T-cell (primary cell): ENCODE measurements at regions not wholly inside any gene's neighbourhood (a gene's known extent, or its start where the extent isn't known, plus 50 kb on each side); places are given as distances from the start of the nearest gene placed in this dataset.
"Not testable (repeated sequence)": the region's sequence is repeated elsewhere in the genome, so short reads cannot be mapped to it uniquely, and the experiment has no call there.

Experiments
- ATAC-seq, 4 experiments: fragments of 200-7000 bp in 3 of 4; fragments of 150-1000 bp in 1 of 4; cut with Tn5 transposase; replicated peaks in 1 of 4; 1 replicate in 3 of 4; 2 replicates in 1 of 4; pipeline ENCODE4 v1.10.0; 2021; ENCODE audit warnings: moderate library complexity in 3 of 4, mild to moderate bottlenecking in 2 of 4, moderate number of reproducible peaks in 1 of 4
- CTCF ChIA-PET, 2 donors: fragments of 300-600 bp; sonication (Branson Sonifier 250); formaldehyde crosslinking; loops; one replicate each; lab custom pipeline; 2022; ENCODE audit warnings: antibody characterized with exemption in 2 of 2; lab: Charles Lee
- POLR2A ChIA-PET, 2 donors: fragments of 300-600 bp; sonication (Branson Sonifier 250); formaldehyde crosslinking; loops; one replicate each; lab custom pipeline; 2022; ENCODE audit warnings: antibody characterized with exemption in 2 of 2; lab: Charles Lee
- DNase-seq, 35 experiments: peaks; one replicate each; pipeline versions ENCODE4 v3.0.0 to v3.0.0-alpha.2; 2013 to 2023
- H3K27ac ChIP-seq: one replicate; pipeline ENCODE4 v1.5.1; 2013; ENCODE audit warnings: low read length
- H3K27me3 ChIP-seq, 2 experiments: replicated peaks in 1 of 2; 1 replicate in 1 of 2; 2 replicates in 1 of 2; pipeline versions ENCODE4 v1.6.1 to v1.7.0; 2013; ENCODE audit warnings: low read length in 1 of 2, mixed read lengths in 1 of 2; ENCODE audit not compliant: control insufficient read depth in 2 of 2, insufficient read depth in 2 of 2; ENCODE audit errors: extremely low read depth in 1 of 2
- H3K36me3 ChIP-seq, 2 donors: 1 replicate in 1 of 2; 2 replicates in 1 of 2; pipeline versions ENCODE4 v1.6.1 to v1.7.0; 2013; ENCODE audit warnings: low read length in 1 of 2; ENCODE audit not compliant: control insufficient read depth in 2 of 2, insufficient read depth in 1 of 2; ENCODE audit errors: extremely low read depth in 1 of 2
- H3K4me1 ChIP-seq, 2 experiments: 1 replicate in 1 of 2; 2 replicates in 1 of 2; pipeline versions ENCODE4 v1.6.1 to v1.7.0; 2013; ENCODE audit warnings: low read length in 2 of 2, mixed read lengths in 1 of 2; ENCODE audit not compliant: insufficient read depth in 2 of 2, control insufficient read depth in 1 of 2; ENCODE audit errors: extremely low read depth in 1 of 2
- H3K4me3 ChIP-seq, 2 donors: 1 replicate in 1 of 2; 2 replicates in 1 of 2; pipeline versions ENCODE4 v1.5.1 to v1.7.0; 2013; ENCODE audit warnings: mild to moderate bottlenecking in 2 of 2, low read length in 1 of 2, moderate library complexity in 1 of 2; ENCODE audit not compliant: control insufficient read depth in 1 of 2; ENCODE audit errors: extremely low read depth in 1 of 2
- H3K9me3 ChIP-seq: 2 replicates; pipeline ENCODE4 v1.7.0; 2013
- H3K27ac Mint-ChIP-seq, 2 donors: one replicate each; pipeline ENCODE4 v1.8.0; 2020 to 2021; ENCODE audit warnings: mild to moderate bottlenecking in 2 of 2, mixed read lengths in 2 of 2
- H3K27me3 Mint-ChIP-seq, 2 donors: one replicate each; pipeline ENCODE4 v1.8.0; 2021 to 2022; ENCODE audit warnings: mixed read lengths in 2 of 2
- H3K36me3 Mint-ChIP-seq: one replicate; pipeline ENCODE4 v1.8.0; 2021; ENCODE audit warnings: mixed read lengths
- H3K4me1 Mint-ChIP-seq, 3 donors: one replicate each; pipeline ENCODE4 v1.8.0; 2020 to 2022; ENCODE audit warnings: mixed read lengths in 3 of 3, mild to moderate bottlenecking in 1 of 3
- H3K4me3 Mint-ChIP-seq, 3 donors: one replicate each; pipeline ENCODE4 v1.8.0; 2020 to 2022; ENCODE audit warnings: mild to moderate bottlenecking in 3 of 3, mixed read lengths in 3 of 3, moderate library complexity in 3 of 3
- H3K9me3 Mint-ChIP-seq, 3 donors: one replicate each; pipeline ENCODE4 v1.8.0; 2020 to 2022; ENCODE audit warnings: mixed read lengths in 3 of 3
- WGBS: methylation state at CpG from one replicate; pipeline ENCODE4 v1.1.5; 2013; ENCODE audit warnings: missing lambda C conversion rate; ENCODE audit not compliant: insufficient coverage; 5-methylcytosine and 5-hydroxymethylcytosine counted together

DNA sequence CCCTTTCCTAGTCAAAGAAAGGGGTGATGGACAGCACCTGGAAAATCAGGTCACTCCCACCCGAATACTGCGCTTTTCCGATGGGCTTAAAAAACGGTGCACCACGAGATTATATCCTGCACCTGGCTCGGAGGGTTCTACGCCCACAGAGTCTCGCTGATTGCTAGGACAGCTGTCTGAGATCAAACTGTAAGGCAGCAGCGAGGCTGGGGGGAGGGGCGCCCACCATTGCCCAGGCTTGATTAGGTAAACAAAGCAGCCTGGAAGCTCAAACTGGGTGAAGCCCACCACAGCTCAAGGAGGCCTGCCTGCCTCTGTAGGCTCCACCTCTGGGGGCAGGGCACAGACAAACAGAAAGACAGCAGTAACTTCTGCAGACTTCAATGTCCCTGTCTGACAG, 783.4 kb downstream of the NSUN3 start:
- H3K4me3 ChIP-seq, H3K4me1 Mint-ChIP-seq, H3K4me1 ChIP-seq, H3K36me3 ChIP-seq, H3K36me3 Mint-ChIP-seq, H3K27ac ChIP-seq, ATAC-seq, H3K27me3 Mint-ChIP-seq, POLR2A ChIA-PET, CTCF ChIA-PET, H3K9me3 ChIP-seq, DNase-seq, H3K27ac Mint-ChIP-seq, H3K4me3 Mint-ChIP-seq, H3K27me3 ChIP-seq, H3K9me3 Mint-ChIP-seq: not testable (repeated sequence)
- WGBS = 90% methylated on average over 8 of the region's 10 CpGs

DNA sequence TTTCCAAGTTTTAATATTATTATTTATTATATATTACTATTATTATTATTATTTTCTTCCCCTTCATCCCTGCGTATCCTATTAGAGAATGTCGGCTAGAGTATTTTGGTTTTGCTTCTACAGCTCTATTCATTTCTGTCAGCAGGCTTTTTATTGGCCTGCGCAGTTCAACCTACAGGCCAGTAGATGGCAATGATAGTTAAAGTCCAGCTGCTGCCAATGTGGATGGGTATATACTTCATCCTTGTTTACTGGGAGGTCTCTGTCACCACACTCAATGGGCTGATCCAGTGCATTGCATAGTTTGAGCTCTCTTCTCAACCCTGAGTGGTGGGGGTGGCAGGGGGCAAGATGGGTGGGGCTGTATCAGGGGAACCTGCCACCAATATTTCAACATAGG, 799.8 kb downstream of the NSUN3 start:
- no peak overlapping the region for H3K27ac ChIP-seq

DNA sequence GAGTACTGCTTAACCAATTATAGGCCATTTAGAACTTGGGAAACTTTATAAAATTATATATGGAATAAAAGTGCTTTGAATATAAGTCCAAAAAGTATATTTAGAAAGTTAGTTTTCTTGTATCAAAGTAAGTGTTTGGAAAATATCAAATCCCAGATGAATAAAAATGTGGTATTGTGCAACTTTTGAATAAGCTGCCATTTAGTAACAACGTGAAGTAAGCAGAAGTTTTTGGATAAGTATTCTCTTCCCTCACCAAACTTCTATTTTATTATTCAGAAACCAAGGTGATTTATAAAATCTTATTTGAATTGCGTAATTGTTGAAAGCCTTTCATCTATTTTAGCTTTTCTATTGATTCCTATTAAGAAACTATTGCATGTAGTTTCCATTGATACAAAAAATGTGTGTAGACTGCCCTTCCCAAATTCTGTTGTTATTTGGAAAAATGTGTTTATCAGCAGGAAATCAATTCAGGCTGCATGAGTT, 806.2 kb downstream of the NSUN3 start:
- no peaks in the 10 kb centered on the region for H3K4me1 Mint-ChIP-seq
- H3K27me3 ChIP-seq = no peaks in the 10 kb centered on the region
- no peaks in the 10 kb centered on the region for H3K27me3 Mint-ChIP-seq
- H3K27ac ChIP-seq = no peak overlapping the region
- no peak overlapping the region for H3K4me3 ChIP-seq
- WGBS = no CpG with 5 or more reads among the region's 2 CpGs
- no peak overlapping the region for H3K4me3 Mint-ChIP-seq
- ChIA-PET POLR2A (no interaction called here), CTCF (interaction anchor here in 1 of 2 donors (1.4 kb wide), 1 partner anchor 13 kb away, joined by 4 read pairs; no protein-coding TSS in a partner anchor)
- no peaks in the 10 kb centered on the region for H3K9me3 ChIP-seq
- DNase-seq (no peak), ATAC-seq (no peak)
- H3K27ac Mint-ChIP-seq = no peak overlapping the region
- no peaks in the 10 kb centered on the region for H3K36me3 ChIP-seq
- no peaks in the 10 kb centered on the region for H3K4me1 ChIP-seq
- H3K9me3 Mint-ChIP-seq = peaks cover 0 to 23% (median 7%) of the 10 kb centered on the region in 3 donors
- no peaks in the 10 kb centered on the region for H3K36me3 Mint-ChIP-seq

More for the DNA sequence above, 799.8 kb downstream of the NSUN3 start:
- DNase-seq (no peak), ATAC-seq (no peak)
- Histone ChIP-seq H3K4me3 (no peak overlapping the region), H3K27me3 (no peaks in the 10 kb centered on the region), H3K36me3 (no peaks in the 10 kb centered on the region), H3K9me3 (no peaks in the 10 kb centered on the region), H3K4me1 (no peaks in the 10 kb centered on the region)
- ChIA-PET POLR2A (no interaction called here), CTCF (no interaction called here)
- Mint-ChIP-seq H3K4me1 (no peaks in the 10 kb centered on the region), H3K36me3 (no peaks in the 10 kb centered on the region), H3K9me3 (peaks cover 4 to 48% (median 24%) of the 10 kb centered on the region in 3 donors), H3K27me3 (no peaks in the 10 kb centered on the region), H3K4me3 (no peak overlapping the region), H3K27ac (no peak overlapping the region)
- no CpG with 5 or more reads among the region's 3 CpGs for WGBS

DNA sequence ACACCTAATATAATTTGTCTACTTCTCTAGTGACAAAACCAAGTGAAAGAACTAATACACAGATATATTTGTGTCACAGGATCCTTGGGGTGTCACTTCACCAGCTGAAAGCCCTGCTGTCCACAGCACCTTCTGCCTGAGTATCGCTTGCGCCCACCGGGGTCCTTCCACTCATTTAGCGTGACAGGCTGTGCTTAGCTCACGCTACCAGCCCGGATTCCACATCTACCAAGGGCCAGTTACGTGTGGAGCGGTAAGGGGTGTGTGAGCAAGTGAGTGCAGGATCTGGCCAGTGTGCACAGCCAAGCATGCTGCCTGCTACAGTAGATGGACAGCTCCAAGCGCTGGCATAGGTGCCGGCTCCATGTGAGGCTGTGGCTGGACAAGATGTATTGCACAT, 810.9 kb downstream of the NSUN3 start:
- DNase-seq (no peak), ATAC-seq (no peak)
- ChIA-PET POLR2A (no interaction called here), CTCF (no interaction called here)
- H3K27ac Mint-ChIP-seq = no peak overlapping the region
- H3K4me3 ChIP-seq = no peak overlapping the region
- H3K9me3 ChIP-seq = no peaks in the 10 kb centered on the region
- H3K4me1 Mint-ChIP-seq = no peaks in the 10 kb centered on the region
- no peaks in the 10 kb centered on the region for H3K27me3 Mint-ChIP-seq
- no peak overlapping the region for H3K27ac ChIP-seq
- no peaks in the 10 kb centered on the region for H3K27me3 ChIP-seq
- H3K4me3 Mint-ChIP-seq = no peak overlapping the region
- H3K4me1 ChIP-seq = no peaks in the 10 kb centered on the region
- 89% methylated on average over 10 of the region's 10 CpGs for WGBS
- H3K36me3 ChIP-seq = no peaks in the 10 kb centered on the region
- H3K36me3 Mint-ChIP-seq = no peaks in the 10 kb centered on the region
- H3K9me3 Mint-ChIP-seq = peaks cover 0 to 11% (median under 1%) of the 10 kb centered on the region in 3 donors

DNA sequence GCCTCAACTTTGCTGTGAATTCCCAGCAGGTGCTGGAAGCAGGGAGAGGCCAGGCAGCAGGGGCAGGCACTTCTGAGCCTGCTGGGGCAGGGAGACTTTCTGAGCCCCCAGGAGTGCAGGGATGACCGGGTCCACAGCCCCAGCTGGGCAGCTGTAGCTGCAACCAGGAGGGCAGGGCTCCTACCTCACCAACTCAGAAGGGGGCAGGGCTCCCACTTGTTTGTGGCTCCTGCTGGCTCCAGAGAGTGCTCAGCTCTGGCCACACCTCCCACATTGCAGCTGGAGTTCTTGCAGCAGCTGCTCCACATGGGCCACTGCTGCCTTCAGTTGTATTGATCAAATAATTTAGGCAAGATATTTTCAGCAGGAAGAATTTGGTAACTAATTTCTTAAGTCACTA, 812.3 kb downstream of the NSUN3 start:
- no peak overlapping the region for H3K4me3 Mint-ChIP-seq

DNA sequence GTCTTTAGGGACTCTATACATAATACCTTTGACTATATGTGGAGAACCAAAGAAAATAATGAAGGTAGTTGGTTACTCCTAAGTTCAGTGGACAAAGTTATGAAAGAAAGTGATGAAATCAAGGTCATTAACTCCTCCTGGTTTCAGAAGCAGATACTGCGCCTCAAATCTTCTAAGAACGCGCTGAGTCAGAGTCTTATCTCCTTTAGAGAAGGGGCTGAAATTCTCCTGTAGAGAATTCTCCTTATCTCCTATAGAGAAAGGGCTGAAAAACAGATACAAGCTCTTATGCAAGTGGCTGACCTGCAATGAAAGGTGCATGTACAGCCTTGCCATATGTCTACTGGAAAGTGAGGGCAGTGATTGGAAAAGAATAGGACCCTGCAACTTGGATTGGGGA, 824.2 kb downstream of the NSUN3 start:
- H3K36me3 Mint-ChIP-seq = no peaks in the 10 kb centered on the region
- DNase-seq = no peak

More for the DNA sequence above, 812.3 kb downstream of the NSUN3 start:
- H3K36me3 Mint-ChIP-seq = no peaks in the 10 kb centered on the region
- H3K4me3 ChIP-seq = no peak overlapping the region
- POLR2A ChIA-PET = no interaction called here
- H3K27ac ChIP-seq = no peak overlapping the region
- no peak overlapping the region for H3K27ac Mint-ChIP-seq
- WGBS = 71% methylated on average over 1 of the region's 1 CpG
- CTCF ChIA-PET = no interaction called here
- H3K9me3 ChIP-seq = no peaks in the 10 kb centered on the region
- peaks cover 0 to 18% (median 3%) of the 10 kb centered on the region in 3 donors for H3K9me3 Mint-ChIP-seq
- ATAC-seq = no peak
- H3K27me3 Mint-ChIP-seq = no peaks in the 10 kb centered on the region
- no peaks in the 10 kb centered on the region for H3K27me3 ChIP-seq
- H3K4me1 Mint-ChIP-seq = no peaks in the 10 kb centered on the region
- H3K4me1 ChIP-seq = no peaks in the 10 kb centered on the region
- no peaks in the 10 kb centered on the region for H3K36me3 ChIP-seq
- no peak for DNase-seq

DNA sequence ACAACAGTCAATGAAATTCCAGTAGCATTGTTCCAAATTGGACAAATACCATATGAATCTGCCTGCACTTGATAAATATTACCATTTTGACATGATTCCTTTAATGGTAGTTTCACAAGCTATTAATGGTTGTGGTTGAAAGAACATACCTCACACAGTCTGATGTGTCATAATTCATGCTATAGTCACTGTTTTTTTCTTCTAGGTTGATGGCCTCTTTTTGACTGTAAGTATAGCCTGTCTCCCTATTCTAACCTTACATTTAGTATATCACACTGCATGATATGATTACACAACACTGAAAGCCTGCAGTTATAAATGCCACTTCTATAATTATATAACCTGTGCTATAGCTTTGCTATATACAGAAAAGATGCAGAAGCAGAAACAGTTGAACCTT, 834.1 kb downstream of the NSUN3 start:
- DNase-seq = no peak
- ChIA-PET CTCF (no interaction called here), POLR2A (no interaction called here)
- ATAC-seq = no peak
- Mint-ChIP-seq H3K27ac (no peak overlapping the region), H3K36me3 (no peaks in the 10 kb centered on the region), H3K4me3 (no peak overlapping the region), H3K9me3 (peaks cover 0 to 15% (median 14%) of the 10 kb centered on the region in 3 donors), H3K4me1 (no peaks in the 10 kb centered on the region), H3K27me3 (no peaks in the 10 kb centered on the region)
- Histone ChIP-seq H3K27me3 (no peaks in the 10 kb centered on the region), H3K27ac (no peak overlapping the region), H3K4me1 (no peaks in the 10 kb centered on the region), H3K4me3 (no peak overlapping the region), H3K9me3 (peaks cover 3% of the 10 kb centered on the region), H3K36me3 (no peaks in the 10 kb centered on the region)

More for the DNA sequence above, 824.2 kb downstream of the NSUN3 start:
- no peak overlapping the region for H3K27ac Mint-ChIP-seq
- no CpG with 5 or more reads among the region's 3 CpGs for WGBS
- no peak overlapping the region for H3K4me3 ChIP-seq
- H3K9me3 ChIP-seq = no peaks in the 10 kb centered on the region
- H3K27me3 Mint-ChIP-seq = no peaks in the 10 kb centered on the region
- no peaks in the 10 kb centered on the region for H3K27me3 ChIP-seq
- H3K9me3 Mint-ChIP-seq = peaks cover 4 to 8% (median 7%) of the 10 kb centered on the region in 3 donors
- no peaks in the 10 kb centered on the region for H3K36me3 ChIP-seq
- H3K4me3 Mint-ChIP-seq = no peak overlapping the region
- ChIA-PET POLR2A (interaction anchor here in 1 of 2 donors (0.5 kb wide), 1 partner anchor 21 kb away, joined by 3 read pairs; no protein-coding TSS in a partner anchor), CTCF (no interaction called here)
- H3K27ac ChIP-seq = no peak overlapping the region
- no peaks in the 10 kb centered on the region for H3K4me1 ChIP-seq
- H3K4me1 Mint-ChIP-seq = no peaks in the 10 kb centered on the region
- no peak for ATAC-seq
